ENCODE measurements at regions not wholly inside any gene's neighbourhood (a gene's known extent, or its start where the extent isn't known, plus 50 kb on each side); places are given as distances from the start of the nearest gene placed in this dataset.

DNA sequence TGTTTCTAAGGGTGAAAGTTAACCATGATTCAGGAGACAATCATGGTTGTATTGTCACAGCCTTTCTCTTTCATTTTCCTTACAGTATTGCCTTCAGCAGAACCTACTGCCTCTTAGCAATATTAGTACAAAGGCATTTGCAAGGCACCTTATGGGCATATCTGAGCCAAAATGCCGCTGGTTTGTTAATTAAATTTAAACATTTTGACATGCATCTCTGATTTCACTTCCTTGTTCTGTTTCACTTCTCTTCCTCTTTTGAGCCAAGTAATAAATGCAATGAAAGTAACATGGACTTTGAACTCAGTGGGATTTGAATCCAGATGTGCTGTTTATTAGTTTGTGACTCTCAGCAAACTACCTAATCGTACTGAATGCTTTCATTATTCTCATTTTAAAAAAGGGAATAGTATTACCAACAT, 467.4 kb upstream of the CITED2 start:
- TF ChIP-seq, protein P1, sequence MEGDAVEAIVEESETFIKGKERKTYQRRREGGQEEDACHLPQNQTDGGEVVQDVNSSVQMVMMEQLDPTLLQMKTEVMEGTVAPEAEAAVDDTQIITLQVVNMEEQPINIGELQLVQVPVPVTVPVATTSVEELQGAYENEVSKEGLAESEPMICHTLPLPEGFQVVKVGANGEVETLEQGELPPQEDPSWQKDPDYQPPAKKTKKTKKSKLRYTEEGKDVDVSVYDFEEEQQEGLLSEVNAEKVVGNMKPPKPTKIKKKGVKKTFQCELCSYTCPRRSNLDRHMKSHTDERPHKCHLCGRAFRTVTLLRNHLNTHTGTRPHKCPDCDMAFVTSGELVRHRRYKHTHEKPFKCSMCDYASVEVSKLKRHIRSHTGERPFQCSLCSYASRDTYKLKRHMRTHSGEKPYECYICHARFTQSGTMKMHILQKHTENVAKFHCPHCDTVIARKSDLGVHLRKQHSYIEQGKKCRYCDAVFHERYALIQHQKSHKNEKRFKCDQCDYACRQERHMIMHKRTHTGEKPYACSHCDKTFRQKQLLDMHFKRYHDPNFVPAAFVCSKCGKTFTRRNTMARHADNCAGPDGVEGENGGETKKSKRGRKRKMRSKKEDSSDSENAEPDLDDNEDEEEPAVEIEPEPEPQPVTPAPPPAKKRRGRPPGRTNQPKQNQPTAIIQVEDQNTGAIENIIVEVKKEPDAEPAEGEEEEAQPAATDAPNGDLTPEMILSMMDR (IDR thresholded peaks at IDR 0.05; ENCODE audit: control insufficient read depth, extremely low read depth, insufficient read depth) = no peak
- H3K4me3 ChIP-seq (ENCODE audit: low read depth, low read length) = no peak overlapping the region
- DNase-seq (ENCODE audit: low read depth) = no peak

DNA sequence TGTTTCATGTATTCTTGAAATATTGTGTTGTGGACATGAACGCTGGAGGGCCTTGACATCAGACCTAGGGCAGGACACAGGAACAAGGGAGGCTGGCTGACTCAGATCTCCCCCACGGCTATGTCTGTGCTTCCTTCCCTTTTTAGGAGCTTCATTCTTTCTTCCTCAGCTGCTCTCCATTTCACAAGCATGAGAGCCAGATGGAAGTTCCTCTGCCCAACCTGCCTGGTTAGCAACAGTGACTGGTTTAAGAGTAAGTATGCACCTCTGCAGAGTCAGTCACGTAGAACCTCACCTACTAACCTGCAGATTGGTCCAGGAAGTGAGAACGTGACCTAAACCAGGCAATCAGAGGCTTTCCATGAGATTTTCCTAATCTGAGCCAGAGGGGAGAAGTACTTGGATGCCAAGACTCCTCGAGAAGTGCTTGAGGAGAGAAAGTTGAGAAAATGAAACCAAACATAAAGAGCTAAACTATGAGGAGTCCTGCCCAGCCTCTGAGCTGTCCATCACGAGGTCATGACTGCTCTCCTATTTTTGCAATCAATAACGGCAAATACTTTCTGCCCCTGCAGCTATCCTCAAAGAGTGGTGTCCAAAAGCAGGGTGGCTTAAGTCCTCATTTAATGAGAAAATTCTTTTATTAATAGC, 465.2 kb upstream of the CITED2 start:
- TF ChIP-seq, protein P1 (IDR thresholded peaks at IDR 0.05; ENCODE audit: control insufficient read depth, extremely low read depth, insufficient read depth) = no peak
- H3K4me3 ChIP-seq (ENCODE audit: low read depth, low read length) = no peak overlapping the region
- no peak for DNase-seq (ENCODE audit: low read depth)

DNA sequence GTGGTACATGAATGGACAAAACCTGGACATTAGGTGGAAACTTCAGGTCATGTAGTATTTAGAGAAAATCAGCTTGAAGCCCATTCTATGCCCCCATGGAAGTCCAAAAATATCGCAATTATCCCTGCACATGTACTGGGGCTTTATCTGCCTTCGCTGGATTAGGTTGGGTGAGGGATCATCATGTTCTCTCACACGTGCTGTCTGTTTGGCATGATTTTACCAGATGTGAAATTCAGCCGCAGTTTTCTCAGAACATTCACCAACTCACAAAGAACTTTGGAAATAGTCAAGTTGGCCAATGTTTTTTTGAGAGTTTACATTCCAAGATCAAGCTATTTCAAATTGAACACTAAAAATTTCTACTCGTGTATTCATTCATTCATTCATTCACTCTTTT, 459.8 kb upstream of the CITED2 start:
- TF ChIP-seq, protein P1 (IDR thresholded peaks at IDR 0.05; ENCODE audit: control insufficient read depth, extremely low read depth, insufficient read depth) = no peak
- DNase-seq (ENCODE audit: low read depth) = no peak
- no peak overlapping the region for H3K4me3 ChIP-seq (ENCODE audit: low read depth, low read length)

DNA sequence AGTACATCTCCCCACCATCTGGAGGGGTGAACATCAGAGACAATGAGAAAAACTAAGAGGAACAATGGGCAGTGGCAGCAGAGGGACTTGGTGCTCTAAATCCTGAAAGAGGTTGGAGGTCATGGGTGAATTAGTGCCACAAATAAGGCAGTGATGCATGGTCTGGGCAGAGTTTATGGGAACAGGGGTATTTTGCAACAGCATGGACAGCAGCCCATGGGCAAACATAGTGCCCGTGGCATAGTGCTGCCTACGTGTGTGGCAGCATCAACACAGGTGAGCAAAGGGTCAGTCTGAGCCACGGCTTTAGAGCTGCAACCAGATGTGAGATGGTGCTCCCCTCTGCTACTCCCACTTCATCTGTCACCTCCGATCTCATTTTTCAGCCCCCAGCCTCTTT, 459.1 kb upstream of the CITED2 start:
- DNase-seq (ENCODE audit: low read depth) = no peak
- no peak overlapping the region for H3K4me3 ChIP-seq (ENCODE audit: low read depth, low read length)
- TF ChIP-seq, protein P1 (IDR thresholded peaks at IDR 0.05; ENCODE audit: control insufficient read depth, extremely low read depth, insufficient read depth) = no peak

DNA sequence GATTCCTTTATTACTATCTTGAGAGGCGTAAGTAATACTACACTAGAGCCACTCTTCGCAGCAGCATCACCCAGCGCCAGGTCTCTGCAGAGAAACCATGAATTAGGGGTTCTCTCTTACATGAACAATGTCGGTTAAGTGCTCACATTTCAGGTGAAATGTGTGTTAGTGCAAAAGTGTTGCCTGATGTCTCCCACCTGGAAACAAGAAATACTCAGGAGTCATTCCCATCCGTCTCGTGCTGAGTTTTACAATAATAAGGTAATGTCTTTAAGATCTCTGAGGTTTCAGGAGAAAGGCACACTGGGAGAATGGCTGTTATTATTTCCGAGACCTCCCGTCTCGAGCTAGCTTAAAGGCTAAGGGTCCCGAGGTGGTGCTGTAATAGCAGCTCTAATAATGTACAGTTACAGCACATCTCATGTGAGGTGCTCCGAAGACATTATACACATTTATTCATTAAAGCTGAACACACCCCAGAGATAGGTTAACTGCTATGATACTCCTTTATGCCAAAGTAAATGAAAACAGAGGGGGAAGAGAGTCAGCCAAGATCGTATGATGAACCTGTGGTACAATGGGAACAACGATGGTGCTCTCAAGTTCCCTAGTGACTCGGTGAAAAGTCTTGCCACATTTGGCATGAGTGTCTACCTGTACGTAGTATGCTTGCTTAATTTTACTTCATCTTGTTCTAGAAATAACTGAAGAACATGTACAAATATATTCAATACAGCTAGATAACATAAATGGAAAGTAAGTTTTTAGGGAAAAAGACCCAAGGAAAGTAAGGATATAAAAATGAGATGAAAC, 458.3 kb upstream of the CITED2 start:
- TF ChIP-seq, protein P1 (IDR thresholded peaks at IDR 0.05; ENCODE audit: control insufficient read depth, extremely low read depth, insufficient read depth) = no peak
- H3K4me3 ChIP-seq (ENCODE audit: low read depth, low read length) = no peak overlapping the region
- no peak for DNase-seq (ENCODE audit: low read depth)

DNA sequence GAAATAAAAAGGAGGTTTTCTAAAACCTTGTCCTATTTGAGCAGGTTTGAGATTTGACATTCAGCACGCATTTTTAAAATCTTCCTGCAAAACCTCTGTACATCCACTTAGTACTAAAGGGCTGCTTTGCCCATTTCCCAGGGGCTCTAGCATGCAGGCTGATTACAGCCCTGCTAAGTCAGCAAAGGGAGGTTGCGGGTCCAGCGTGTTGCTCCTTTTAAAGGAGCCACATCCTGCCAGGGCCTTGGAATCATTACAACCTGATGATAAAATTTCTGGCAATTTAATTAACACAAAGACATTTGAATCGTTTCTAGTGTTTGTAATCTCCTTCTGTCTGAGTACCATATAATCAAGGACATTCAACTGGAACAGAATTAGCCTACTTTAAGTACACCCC, 455.1 kb upstream of the CITED2 start:
- TF ChIP-seq, protein P1 (IDR thresholded peaks at IDR 0.05; ENCODE audit: control insufficient read depth, extremely low read depth, insufficient read depth) = no peak
- DNase-seq (ENCODE audit: low read depth) = no peak
- H3K4me3 ChIP-seq (ENCODE audit: low read depth, low read length) = no peak overlapping the region
